ENCODE measurements at regions not wholly inside any gene's neighbourhood (a gene's known extent, or its start where the extent isn't known, plus 50 kb on each side); places are given as distances from the start of the nearest gene placed in this dataset.
"Not testable (repeated sequence)": the region's sequence is repeated elsewhere in the genome, so short reads cannot be mapped to it uniquely, and the experiment has no call there.

- TF ChIP-seq, protein P1, sequence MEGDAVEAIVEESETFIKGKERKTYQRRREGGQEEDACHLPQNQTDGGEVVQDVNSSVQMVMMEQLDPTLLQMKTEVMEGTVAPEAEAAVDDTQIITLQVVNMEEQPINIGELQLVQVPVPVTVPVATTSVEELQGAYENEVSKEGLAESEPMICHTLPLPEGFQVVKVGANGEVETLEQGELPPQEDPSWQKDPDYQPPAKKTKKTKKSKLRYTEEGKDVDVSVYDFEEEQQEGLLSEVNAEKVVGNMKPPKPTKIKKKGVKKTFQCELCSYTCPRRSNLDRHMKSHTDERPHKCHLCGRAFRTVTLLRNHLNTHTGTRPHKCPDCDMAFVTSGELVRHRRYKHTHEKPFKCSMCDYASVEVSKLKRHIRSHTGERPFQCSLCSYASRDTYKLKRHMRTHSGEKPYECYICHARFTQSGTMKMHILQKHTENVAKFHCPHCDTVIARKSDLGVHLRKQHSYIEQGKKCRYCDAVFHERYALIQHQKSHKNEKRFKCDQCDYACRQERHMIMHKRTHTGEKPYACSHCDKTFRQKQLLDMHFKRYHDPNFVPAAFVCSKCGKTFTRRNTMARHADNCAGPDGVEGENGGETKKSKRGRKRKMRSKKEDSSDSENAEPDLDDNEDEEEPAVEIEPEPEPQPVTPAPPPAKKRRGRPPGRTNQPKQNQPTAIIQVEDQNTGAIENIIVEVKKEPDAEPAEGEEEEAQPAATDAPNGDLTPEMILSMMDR (IDR thresholded peaks at IDR 0.05; ENCODE audit: extremely low read depth, missing control alignments) = no peak
These were observed 95.5 kb upstream of the TPTE start for GRCh38 chr21:10425856-10426255.

DNA sequence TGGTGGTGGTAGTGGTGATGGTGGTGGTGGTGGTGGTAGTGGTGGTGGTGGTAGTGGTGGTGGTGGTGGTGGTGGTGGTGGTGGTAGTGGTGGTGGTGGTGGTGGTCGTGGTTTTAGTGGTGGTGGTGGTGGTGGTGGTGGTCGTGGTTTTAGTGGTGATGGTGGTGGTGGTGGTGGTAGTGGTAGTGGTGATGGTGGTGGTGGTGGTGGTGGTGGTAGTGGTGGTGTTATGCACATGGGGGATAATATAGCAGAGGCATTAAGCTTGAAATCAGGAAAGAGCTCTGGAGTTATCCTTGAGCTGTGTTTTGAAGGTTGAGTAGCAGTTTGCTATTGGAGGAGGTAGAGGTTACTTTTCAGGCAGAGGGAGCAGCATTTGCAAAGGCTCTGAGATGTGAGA lies 94.6 kb upstream of the TPTE start:
- not testable (repeated sequence) for DNase-seq (ENCODE audit: low spot score)

More at GRCh38 chr21:10425856-10426255, 95.5 kb upstream of the TPTE start:
- DNase-seq (ENCODE audit: low spot score) = no peak

DNA sequence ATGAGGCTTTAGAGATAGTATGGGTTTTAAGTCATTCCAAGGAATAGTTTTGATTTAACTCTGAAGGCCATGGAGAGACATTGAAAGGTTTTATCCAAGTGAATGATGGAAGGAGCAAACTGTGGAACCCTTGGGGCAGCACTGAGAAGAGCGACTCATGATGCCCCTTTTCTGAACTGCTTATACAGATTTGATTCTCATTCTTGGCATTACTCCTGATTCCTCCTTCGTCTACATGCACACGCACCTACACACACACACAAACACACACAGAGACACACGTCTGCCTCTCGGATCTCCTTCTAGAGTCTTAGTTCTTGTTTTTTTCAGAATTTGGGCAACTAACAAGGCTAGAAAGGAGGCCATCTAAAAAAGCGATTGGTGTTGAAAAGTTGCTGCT lies 94.1 kb upstream of the TPTE start:
- peak; percentile 26 for DNase-seq (ENCODE audit: low spot score)

DNA sequence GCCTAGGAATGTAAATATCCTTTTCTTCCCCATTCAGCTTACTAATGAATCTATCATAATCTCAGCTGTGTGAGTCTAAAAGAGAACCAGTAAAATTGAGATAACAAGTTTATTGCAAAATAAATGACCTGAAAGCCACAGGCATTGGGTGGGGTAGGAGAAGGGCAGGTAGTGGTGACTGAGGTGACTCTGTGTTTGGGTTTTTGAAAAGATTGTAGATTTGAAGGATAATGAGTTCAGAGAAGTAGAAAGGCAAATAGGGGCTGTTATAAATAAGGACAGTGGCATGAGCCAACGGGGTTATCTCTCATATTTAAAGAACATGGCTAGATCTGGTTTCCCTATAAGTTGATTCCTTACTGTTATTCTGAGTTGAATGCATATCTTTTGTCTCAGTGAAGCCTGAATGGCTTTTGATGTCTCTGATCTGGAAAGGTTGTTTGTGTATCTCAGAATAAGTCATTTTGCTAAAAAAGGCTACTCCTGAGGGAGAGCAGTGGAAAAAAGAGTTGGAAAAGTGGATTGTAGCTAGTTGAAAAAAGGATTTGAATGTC lies 92.3 kb upstream of the TPTE start:
- peak; percentile 25 for DNase-seq (ENCODE audit: low spot score)

DNA sequence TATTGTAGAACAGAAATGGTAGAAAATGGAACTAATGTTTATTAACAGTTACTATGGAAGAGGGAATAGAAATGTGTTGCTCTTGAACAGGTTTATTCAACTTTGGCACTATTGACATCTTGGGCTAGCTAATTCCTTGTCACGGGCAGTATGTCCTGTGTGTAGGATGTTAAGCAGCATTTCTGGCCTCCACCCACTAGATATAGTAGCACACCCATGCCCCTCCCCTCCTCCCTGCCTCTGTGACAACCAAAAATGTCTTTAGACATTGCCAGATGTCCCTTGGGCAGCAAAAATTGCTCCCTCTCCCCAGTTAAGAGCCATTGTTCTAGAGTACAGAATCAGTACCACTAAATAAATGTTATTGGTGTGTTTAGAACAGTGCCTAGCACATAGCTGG lies 91.4 kb upstream of the TPTE start:
- DNase-seq (ENCODE audit: low spot score) = peak; percentile 16
- TF ChIP-seq, protein P1 (IDR thresholded peaks at IDR 0.05; ENCODE audit: extremely low read depth, missing control alignments) = no peak

DNA sequence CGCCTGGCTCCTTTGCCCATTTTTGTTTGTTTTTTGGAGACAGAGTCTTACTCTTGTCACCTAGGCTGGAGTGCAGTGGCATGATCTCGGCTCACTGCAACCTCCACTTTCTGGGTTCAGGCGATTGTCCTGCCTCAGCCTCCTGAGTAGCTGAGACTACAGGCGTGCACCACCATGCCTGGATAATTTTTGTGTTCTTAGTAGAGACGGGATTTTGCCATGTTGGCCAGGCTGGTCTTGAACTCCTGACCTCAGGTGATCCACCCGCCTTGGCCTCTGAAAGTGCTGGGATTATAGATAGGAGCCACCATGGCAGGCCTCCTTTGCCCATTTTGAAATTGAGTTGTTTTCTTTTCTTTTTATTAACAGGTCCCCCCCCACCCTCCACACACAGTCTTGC lies 89.4 kb upstream of the TPTE start:
- DNase-seq (ENCODE audit: low spot score) = not testable (repeated sequence)

- not testable (repeated sequence) for DNase-seq (ENCODE audit: low spot score)
These were observed 88.9 kb upstream of the TPTE start for GRCh38 chr21:10432456-10432855.

GRCh38 chr21:10437977-10438376 lies 83.4 kb upstream of the TPTE start:
- not testable (repeated sequence) for DNase-seq (ENCODE audit: low spot score)

GRCh38 chr21:10440639-10441038 lies 80.7 kb upstream of the TPTE start:
- not testable (repeated sequence) for DNase-seq (ENCODE audit: low spot score)

DNA sequence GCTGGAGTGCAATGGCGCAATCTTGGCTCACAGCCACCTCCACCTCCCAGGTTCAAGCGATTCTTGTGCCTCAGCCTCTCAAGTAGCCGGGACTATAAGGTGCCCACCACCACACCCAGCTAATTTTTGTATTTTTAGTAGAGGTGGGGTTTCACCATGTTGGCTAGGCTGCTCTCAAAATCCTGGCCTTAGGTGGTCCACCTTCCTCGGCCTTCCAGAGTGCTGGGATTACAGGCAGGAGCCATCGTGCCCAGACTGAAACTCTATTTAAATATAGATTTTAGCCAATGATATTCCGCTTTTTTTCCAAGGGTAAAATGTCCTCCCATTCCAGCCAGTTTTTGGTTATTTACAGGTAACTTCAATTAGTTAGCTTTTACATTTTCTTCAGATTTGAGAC lies 79.4 kb upstream of the TPTE start:
- not testable (repeated sequence) for DNase-seq (ENCODE audit: low spot score)

DNA sequence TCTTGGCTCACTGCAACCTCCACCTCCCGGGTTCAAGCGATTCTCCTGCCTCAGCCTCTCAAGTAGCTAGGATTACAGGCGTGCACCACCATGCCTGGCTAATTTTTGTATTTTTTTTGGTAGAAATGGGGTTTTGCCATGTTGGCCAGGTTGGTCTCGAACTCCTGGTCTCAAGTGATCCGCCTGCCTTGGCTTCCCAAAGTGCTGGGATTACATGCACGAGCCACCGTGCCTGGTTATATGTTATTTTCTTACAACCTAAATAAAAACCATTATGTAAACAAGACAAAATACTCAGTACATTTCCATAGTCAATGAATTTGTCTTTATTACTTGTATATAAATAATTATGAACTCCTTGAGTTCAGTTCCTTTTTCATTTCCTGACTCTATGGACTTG lies 75.7 kb upstream of the TPTE start:
- DNase-seq (ENCODE audit: low spot score) = not testable (repeated sequence)

GRCh38 chr21:10449451-10449850 lies 71.9 kb upstream of the TPTE start:
- DNase-seq (ENCODE audit: low spot score) = not testable (repeated sequence)

GRCh38 chr21:10451274-10451673 lies 70.1 kb upstream of the TPTE start:
- not testable (repeated sequence) for DNase-seq (ENCODE audit: low spot score)

DNA sequence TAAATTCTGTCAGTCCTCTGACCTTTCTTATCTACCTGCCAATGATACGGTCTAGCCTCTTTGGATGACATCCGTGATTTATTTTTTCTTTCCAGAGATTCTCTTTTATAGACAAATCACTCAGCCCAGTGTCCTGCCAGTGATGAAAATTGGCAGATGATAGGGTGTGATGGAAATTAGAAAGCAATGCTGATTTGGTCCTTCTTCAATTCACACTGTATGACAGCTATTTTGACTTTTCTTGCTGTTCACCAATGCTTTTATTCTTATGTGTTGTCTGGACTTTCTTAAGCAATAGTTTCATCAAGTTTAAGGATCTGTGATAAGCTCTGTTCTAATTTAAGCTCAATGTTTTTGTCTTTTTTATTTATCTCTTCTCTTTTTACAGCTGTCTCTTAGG lies 63.6 kb upstream of the TPTE start:
- DNase-seq (ENCODE audit: low spot score) = not testable (repeated sequence)

GRCh38 chr21:10460957-10461356 lies 60.4 kb upstream of the TPTE start:
- not testable (repeated sequence) for DNase-seq (ENCODE audit: low spot score)

GRCh38 chr21:10461445-10461844 lies 59.9 kb upstream of the TPTE start:
- not testable (repeated sequence) for DNase-seq (ENCODE audit: low spot score)
